ENCODE measurements at regions not wholly inside any gene's neighbourhood (a gene's known extent, or its start where the extent isn't known, plus 50 kb on each side); places are given as distances from the start of the nearest gene placed in this dataset.
A peak's percentile ranks its signal among the peaks of the same experiment; 100 is the strongest.

DNA sequence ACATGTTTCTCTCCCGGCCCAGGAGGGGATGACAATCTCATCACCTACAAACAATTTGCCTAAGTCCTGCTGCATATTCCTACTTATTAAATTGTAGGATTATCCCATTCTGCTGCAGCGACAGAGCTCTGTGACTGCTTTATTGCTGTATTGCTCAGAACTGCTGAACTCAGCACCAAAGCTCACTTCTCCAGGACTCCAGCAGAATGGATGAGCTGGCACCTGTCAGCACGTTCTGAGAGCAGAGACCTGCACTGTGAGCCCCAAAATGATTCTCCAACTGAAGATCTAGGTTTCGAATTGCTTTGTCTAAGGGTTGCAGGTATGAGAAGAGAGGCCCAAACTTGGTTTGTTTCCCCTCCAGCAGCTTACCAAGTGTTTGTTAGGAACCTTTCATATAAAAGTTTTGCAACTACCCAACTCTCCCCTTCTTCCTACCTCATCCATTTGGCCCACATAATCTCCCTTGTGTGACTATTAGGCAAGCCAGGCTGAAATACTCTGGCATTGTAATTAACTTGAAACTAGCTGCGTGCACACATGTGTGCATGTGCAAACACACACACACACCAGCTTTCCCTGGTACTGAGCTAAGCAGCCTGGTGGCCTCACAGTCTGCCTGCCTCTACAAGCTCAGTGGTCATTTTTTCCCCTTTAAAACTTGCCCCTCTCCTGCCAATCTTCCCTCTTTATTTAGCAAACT is 161.4 kb upstream of the CAMK1G start:
- no peak for DNase-seq

- no peak for DNase-seq
These were observed 157.6 kb upstream of the CAMK1G start for GRCh38 chr1:209425959-209426358.

- DNase-seq = no peak
These were observed 156.2 kb upstream of the CAMK1G start for GRCh38 chr1:209427277-209427676.

DNA sequence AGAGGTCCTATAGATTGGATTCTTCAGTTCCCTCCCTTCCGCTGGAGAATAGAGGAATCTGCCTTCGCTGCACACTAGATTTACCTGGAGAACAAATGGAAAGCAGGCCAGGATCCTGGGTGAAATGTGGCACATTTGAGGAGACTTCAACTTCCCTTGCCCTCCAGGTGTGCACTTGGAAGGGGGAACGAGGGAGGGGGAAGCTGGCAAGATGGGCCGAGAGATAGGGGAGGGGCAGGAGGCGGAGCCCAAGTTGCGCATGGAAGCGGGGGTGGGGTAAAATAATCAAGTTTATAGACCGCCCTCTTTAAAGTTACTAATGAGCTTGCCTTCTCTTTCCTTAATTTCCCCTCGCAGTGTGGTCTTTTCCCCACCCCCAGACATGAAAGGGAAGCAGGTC is 155.7 kb upstream of the CAMK1G start:
- DNase-seq = no peak

GRCh38 chr1:209428241-209428921 is 155.1 kb upstream of the CAMK1G start:
- no peak for DNase-seq

DNA sequence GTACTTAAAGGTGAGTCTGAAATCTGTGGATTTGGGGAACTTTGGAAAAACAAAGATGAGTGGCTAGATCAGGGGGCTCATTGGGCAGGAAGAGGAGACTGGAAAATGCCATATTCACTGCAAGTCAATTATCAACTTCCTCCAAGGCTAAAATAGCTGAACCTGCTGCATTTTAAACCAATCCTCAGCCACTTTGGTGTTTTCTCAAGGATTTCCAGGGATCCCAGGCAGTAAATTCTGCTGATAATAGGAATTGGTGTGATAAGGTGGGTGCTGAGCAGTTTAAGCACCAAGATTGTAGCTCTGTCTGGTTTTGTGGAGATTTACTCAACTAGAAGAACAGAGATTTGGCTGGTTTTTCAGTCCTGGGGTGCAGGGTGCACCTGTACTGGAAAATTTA is 153.9 kb upstream of the CAMK1G start:
- no peak for DNase-seq

- DNase-seq = no peak
These were observed 153.4 kb upstream of the CAMK1G start for GRCh38 chr1:209430107-209430506.

- no peak for DNase-seq
These were observed 152.7 kb upstream of the CAMK1G start for GRCh38 chr1:209430821-209431259.

DNA sequence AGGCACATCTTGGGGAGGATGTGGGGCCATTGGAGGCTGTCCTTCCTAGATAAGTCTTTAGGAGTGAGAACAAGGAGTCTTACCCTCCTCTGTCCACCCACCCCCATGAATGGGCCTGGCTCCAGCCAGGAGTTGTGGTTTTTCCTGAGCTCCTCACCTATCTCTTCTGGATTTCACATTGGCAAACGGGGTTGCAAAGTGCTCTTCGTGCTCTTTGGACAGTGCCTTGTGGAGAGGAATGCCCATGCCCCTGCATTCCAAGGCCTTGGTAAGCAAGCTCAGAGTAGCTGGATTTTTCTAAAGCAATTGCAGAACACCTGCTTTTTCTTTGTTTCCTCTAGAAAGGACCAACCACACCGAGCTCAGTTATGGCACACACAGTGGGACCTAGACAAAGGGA is 152.1 kb upstream of the CAMK1G start:
- no peak for DNase-seq

GRCh38 chr1:209431813-209432442 is 151.6 kb upstream of the CAMK1G start:
- no peak for DNase-seq

GRCh38 chr1:209432443-209432825 is 151.1 kb upstream of the CAMK1G start:
- no peak for DNase-seq

GRCh38 chr1:209433649-209434031 is 149.9 kb upstream of the CAMK1G start:
- DNase-seq = no peak

DNA sequence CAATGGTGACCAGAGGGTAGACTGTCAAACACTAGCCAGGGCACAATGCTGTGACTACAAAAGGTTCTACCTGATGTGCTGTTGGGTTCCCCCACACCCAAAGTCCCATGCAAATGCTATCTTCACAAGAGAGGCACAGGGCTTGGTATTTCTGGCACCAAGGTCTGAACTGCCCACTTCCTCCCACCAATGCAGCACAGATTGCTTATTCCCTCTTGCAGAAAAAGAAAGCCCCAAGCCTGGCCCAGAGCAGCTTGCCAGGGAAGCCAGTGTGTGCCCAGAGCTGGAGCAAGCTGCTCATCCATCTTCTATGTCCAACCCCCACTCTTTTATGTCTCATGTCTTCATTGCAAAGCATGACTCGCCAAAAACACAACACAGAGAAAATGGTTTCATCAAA is 149.4 kb upstream of the CAMK1G start:
- no peak for DNase-seq

GRCh38 chr1:209434631-209435217 is 148.8 kb upstream of the CAMK1G start:
- DNase-seq = no peak

GRCh38 chr1:209435654-209436566 is 147.6 kb upstream of the CAMK1G start:
- DNase-seq = peak; percentile 38

- DNase-seq = no peak
These were observed 143.7 kb upstream of the CAMK1G start for GRCh38 chr1:209439828-209440227.

DNA sequence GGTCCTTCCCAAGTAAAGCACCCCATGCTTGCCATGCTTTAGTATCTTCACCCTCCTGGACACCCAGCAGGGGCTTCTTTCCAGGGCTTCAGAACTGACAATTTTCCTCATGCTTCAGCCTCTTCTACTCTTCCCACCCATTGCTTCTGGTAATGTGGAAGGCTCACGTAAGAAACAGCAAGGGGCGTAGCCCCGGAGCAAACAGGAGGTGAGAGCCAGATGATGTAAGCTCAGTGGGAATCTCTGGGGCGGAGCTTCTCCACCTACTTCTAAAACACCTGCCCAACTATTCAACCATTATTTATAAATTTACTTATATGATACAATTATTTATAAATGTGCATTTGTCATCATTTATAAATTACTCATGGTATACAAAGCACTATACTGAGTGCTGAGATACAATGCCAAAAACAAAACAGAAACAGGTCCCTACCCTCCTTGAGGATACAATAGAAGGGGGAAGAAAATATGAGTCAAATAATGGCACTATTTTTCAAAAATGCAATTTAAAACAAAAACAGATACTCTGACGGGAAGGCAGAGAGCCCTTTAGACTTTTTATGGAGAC is 140.1 kb upstream of the CAMK1G start:
- DNase-seq = no peak

DNA sequence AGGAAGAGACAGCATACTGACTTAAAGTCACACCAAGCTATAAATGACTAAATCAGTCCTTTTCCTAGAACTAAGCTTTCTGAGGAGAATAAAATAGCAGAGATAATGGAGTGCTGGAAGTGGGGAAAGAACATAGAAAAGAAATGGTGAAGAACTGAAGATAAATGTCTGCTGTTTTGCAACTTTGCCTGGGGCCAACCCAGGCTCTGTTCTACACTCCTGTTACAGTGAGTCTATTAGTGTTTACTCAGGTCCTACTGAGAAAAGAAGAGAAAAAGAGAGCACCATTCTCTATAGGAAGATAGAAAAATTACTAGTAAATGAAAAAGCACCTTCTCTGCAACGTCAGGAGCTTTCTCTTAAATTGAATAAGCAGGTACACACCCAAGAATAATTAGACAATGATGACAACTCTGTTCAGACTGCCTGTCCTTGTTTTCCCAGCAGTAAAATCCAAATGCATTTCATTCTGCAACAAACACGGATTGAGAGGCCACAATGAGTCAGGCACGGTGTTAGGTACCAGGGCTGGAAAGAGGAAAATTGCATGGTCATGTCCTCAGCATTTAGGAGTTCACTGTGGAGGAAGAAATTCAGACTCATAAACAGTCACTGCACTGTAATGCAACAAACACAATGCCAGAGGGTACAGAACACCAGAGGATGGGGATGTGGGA is 139.4 kb upstream of the CAMK1G start:
- no peak for DNase-seq

- DNase-seq = no peak
These were observed 138.6 kb upstream of the CAMK1G start for GRCh38 chr1:209444961-209445360.

- no peak for DNase-seq
These were observed 137.9 kb upstream of the CAMK1G start for GRCh38 chr1:209445576-209445975.

GRCh38 chr1:209446356-209446755 is 137.2 kb upstream of the CAMK1G start:
- DNase-seq = no peak
